B cell (primary cell): ENCODE measurements at regions not wholly inside any gene's neighbourhood (a gene's known extent, or its start where the extent isn't known, plus 50 kb on each side); places are given as distances from the start of the nearest gene placed in this dataset.

Experiments
- ATAC-seq: fragments of 200-7000 bp; cut with Tn5 transposase; one replicate; pipeline ENCODE4 v1.10.0; 2021; ENCODE audit warnings: low read depth, mild to moderate bottlenecking, moderate number of reproducible peaks, moderate library complexity
- CTCF ChIA-PET: fragments of 350-600 bp; sonication (Branson Sonifier 250); formaldehyde crosslinking; loops from one replicate; lab custom pipeline; 2021; ENCODE audit warnings: antibody characterized with exemption, inconsistent platforms; lab: Charles Lee
- POLR2A ChIA-PET: fragments of 350-600 bp; sonication (Branson Sonifier 250); formaldehyde crosslinking; loops from one replicate; lab custom pipeline; 2021; ENCODE audit warnings: antibody characterized with exemption; lab: Charles Lee
- DNase-seq: peaks from one replicate; pipeline ENCODE4 v3.0.0; 2013
- H2AFZ ChIP-seq: 2 replicates; pipeline ENCODE4 v1.6.1; 2012; ENCODE audit warnings: mild to moderate bottlenecking, low read depth, low read length; ENCODE audit not compliant: insufficient read depth, poor library complexity, severe bottlenecking
- H3K27ac ChIP-seq, 2 donors: 1 replicate in 1 of 2; 2 replicates in 1 of 2; pipeline ENCODE4 v1.5.1; 2012 to 2013; ENCODE audit warnings: low read length in 2 of 2, mild to moderate bottlenecking in 2 of 2, moderate library complexity in 1 of 2
- H3K27me3 ChIP-seq, 4 experiments: fragments of 200-600 bp in 1 of 4; sonication (generic) in 1 of 4; replicated peaks in 1 of 4; 1 replicate in 2 of 4; 2 replicates in 2 of 4; pipeline versions ENCODE4 v1.6.1 to v1.7.0; 2013 to 2016; ENCODE audit warnings: low read length in 3 of 4, mild to moderate bottlenecking in 2 of 4, mixed read lengths in 1 of 4, moderate library complexity in 1 of 4; ENCODE audit not compliant: insufficient read depth in 4 of 4, control insufficient read depth in 3 of 4; ENCODE audit errors: control extremely low read depth in 1 of 4
- H3K36me3 ChIP-seq, 2 experiments: replicated peaks in 1 of 2; 1 replicate in 1 of 2; 2 replicates in 1 of 2; pipeline versions ENCODE4 v1.6.1 to v1.7.1; 2013; ENCODE audit warnings: low read length in 1 of 2; ENCODE audit not compliant: insufficient read depth in 2 of 2, control insufficient read depth in 1 of 2; ENCODE audit errors: control extremely low read depth in 1 of 2, extremely low read depth in 1 of 2
- H3K4me1 ChIP-seq, 2 donors: fragments of 200-600 bp in 1 of 2; sonication (generic) in 1 of 2; 1 replicate in 1 of 2; 2 replicates in 1 of 2; pipeline versions ENCODE4 v1.5.1 to v1.6.1; 2013 to 2017; ENCODE audit warnings: low read length in 2 of 2; ENCODE audit not compliant: control insufficient read depth in 2 of 2, insufficient read depth in 2 of 2
- H3K4me2 ChIP-seq: replicated peaks from 2 replicates; pipeline ENCODE3; 2012; ENCODE audit warnings: mild to moderate bottlenecking, low read depth, low read length; ENCODE audit not compliant: poor library complexity, severe bottlenecking
- H3K4me3 ChIP-seq, 5 experiments: fragments of 200-600 bp in 1 of 5; sonication (generic) in 1 of 5; 1 replicate in 3 of 5; 2 replicates in 2 of 5; pipeline versions ENCODE4 v1.5.1 to v1.7.0; 2011 to 2016; ENCODE audit warnings: low read length in 4 of 5, mild to moderate bottlenecking in 4 of 5, low read depth in 2 of 5, control low read depth in 1 of 5, moderate library complexity in 1 of 5; ENCODE audit not compliant: insufficient read depth in 1 of 5; ENCODE audit errors: control extremely low read depth in 1 of 5, extremely low read depth in 1 of 5
- H3K79me2 ChIP-seq: fragments of 200-600 bp; sonication (generic); one replicate; pipeline ENCODE4 v1.6.0; 2016; ENCODE audit warnings: low read length; ENCODE audit not compliant: control insufficient read depth, insufficient read depth
- H3K9ac ChIP-seq: fragments of 200-600 bp; sonication (generic); 2 replicates; pipeline ENCODE4 v1.6.1; 2017; ENCODE audit warnings: mild to moderate bottlenecking, low read length, moderate library complexity
- H3K9me3 ChIP-seq, 3 donors: one replicate each; pipeline versions ENCODE4 v1.6.1 to v1.7.1; 2013; ENCODE audit warnings: low read length in 2 of 3; ENCODE audit not compliant: control insufficient read depth in 2 of 3, insufficient read depth in 1 of 3; ENCODE audit errors: control extremely low read depth in 1 of 3
- H4K20me1 ChIP-seq: 2 replicates; pipeline ENCODE4 v1.6.0; 2012; ENCODE audit warnings: mild to moderate bottlenecking, low read length; ENCODE audit not compliant: insufficient read depth, control insufficient read depth, poor library complexity, severe bottlenecking
- H3K27ac Mint-ChIP-seq: one replicate; pipeline ENCODE4 v1.8.0; 2021; ENCODE audit warnings: mixed read lengths
- H3K27me3 Mint-ChIP-seq: one replicate; pipeline ENCODE4 v1.8.0; 2021; ENCODE audit warnings: mixed read lengths
- H3K4me1 Mint-ChIP-seq: one replicate; pipeline ENCODE4 v1.8.0; 2021; ENCODE audit warnings: mixed read lengths
- H3K4me3 Mint-ChIP-seq: one replicate; pipeline ENCODE4 v1.8.0; 2021; ENCODE audit warnings: mixed read lengths
- H3K9me3 Mint-ChIP-seq: one replicate; pipeline ENCODE4 v1.8.0; 2022; ENCODE audit warnings: mixed read lengths; ENCODE audit not compliant: insufficient read depth
- CTCF ChIP-seq: fragments of 200-600 bp; IDR thresholded peaks from one replicate; pipeline ENCODE4 v1.8.0; 2022; ENCODE audit warnings: antibody characterized with exemption, mild to moderate bottlenecking
- EZH2 ChIP-seq: IDR thresholded peaks from 2 replicates; pipeline ENCODE4 v1.6.1; 2012; ENCODE audit warnings: borderline replicate concordance, low read depth, mild to moderate bottlenecking, moderate library complexity, low read length; ENCODE audit not compliant: insufficient read depth, poor library complexity, severe bottlenecking
- WGBS: methylation state at CpG from one replicate; pipeline ENCODE4 v1.1.5; 2013; ENCODE audit warnings: missing lambda C conversion rate; ENCODE audit not compliant: insufficient coverage; 5-methylcytosine and 5-hydroxymethylcytosine counted together
- intact Hi-C: fragments of 100-400 bp; cut with micrococcal nuclease; formaldehyde crosslinking; loops from one replicate; pipeline ENCODE4 v1.10.0; 2022

- ChIA-PET CTCF (no interaction called here), POLR2A (no interaction called here)
- Histone ChIP-seq H3K9me3 (no peaks in the 10 kb centered on the region), H3K4me1 (no peaks in the 10 kb centered on the region), H4K20me1 (no peaks in the 10 kb centered on the region), H3K27me3 (no peaks in the 10 kb centered on the region), H2AFZ (no peak overlapping the region), H3K4me2 (no peak overlapping the region), H3K4me3 (no peak overlapping the region), H3K79me2 (no peaks in the 10 kb centered on the region), H3K9ac (no peak overlapping the region), H3K36me3 (no peaks in the 10 kb centered on the region), H3K27ac (no peak overlapping the region)
- intact Hi-C loops, result no loop called here
- Mint-ChIP-seq H3K4me3 (no peak overlapping the region), H3K27ac (no peak overlapping the region), H3K4me1 (no peaks in the 10 kb centered on the region), H3K27me3 (no peaks in the 10 kb centered on the region), H3K9me3 (no peaks in the 10 kb centered on the region)
- DNase-seq (no peak), ATAC-seq (no peak)
- 89% methylated on average over 1 of the region's 2 CpGs for WGBS
- no peak for TF ChIP-seq EZH2
- TF ChIP-seq CTCF, result no peak
These were observed 923.7 kb downstream of the SLC4A3 start for GRCh38 chr2:220550995-220551700.

- Histone ChIP-seq H3K4me1 (no peaks in the 10 kb centered on the region), H3K27ac (no peak overlapping the region), H3K79me2 (no peaks in the 10 kb centered on the region), H3K4me2 (no peak overlapping the region), H3K9me3 (peaks cover 0 to 2% (median 0%) of the 10 kb centered on the region in 3 donors), H3K36me3 (no peaks in the 10 kb centered on the region), H2AFZ (no peak overlapping the region), H3K27me3 (no peaks in the 10 kb centered on the region), H4K20me1 (no peaks in the 10 kb centered on the region), H3K9ac (no peak overlapping the region), H3K4me3 (no peak overlapping the region)
- Mint-ChIP-seq H3K4me3 (no peak overlapping the region), H3K9me3 (no peaks in the 10 kb centered on the region), H3K27ac (no peak overlapping the region), H3K27me3 (no peaks in the 10 kb centered on the region), H3K4me1 (no peaks in the 10 kb centered on the region)
- intact Hi-C loops, result no loop called here
- no peak for DNase-seq
- no peak for TF ChIP-seq EZH2
- no peak for TF ChIP-seq CTCF
- 75% methylated on average over 2 of the region's 7 CpGs for WGBS
- CTCF ChIA-PET, result no interaction called here
- ATAC-seq, result no peak
- POLR2A ChIA-PET, result no interaction called here
These were observed 925.5 kb downstream of the SLC4A3 start for GRCh38 chr2:220552790-220553535.
